Endodermal cell (in vitro differentiated cells): ENCODE measurements at regions not wholly inside any gene's neighbourhood (a gene's known extent, or its start where the extent isn't known, plus 50 kb on each side); places are given as distances from the start of the nearest gene placed in this dataset.

Experiments used
- DNase-seq: peaks from one replicate; pipeline ENCODE4 v3.0.0-alpha.2; 2017
- H3K27ac ChIP-seq: 2 replicates; pipeline ENCODE4 v1.5.1; 2013; ENCODE audit warnings: mild to moderate bottlenecking, low read depth, low read length, moderate library complexity
- H3K27me3 ChIP-seq: 2 replicates; pipeline ENCODE4 v1.6.1; 2013; ENCODE audit warnings: mild to moderate bottlenecking, low read length, moderate library complexity; ENCODE audit not compliant: insufficient read depth, control insufficient read depth, poor library complexity, severe bottlenecking
- H3K36me3 ChIP-seq: 2 replicates; pipeline ENCODE4 v1.7.0; 2013; ENCODE audit warnings: mild to moderate bottlenecking, low read length, moderate library complexity; ENCODE audit not compliant: control insufficient read depth, insufficient read depth
- H3K4me1 ChIP-seq: one replicate; pipeline ENCODE4 v1.7.0; 2013; ENCODE audit warnings: low read length; ENCODE audit not compliant: control insufficient read depth, insufficient read depth
- H3K4me3 ChIP-seq: 2 replicates; pipeline ENCODE4 v1.5.1; 2013; ENCODE audit warnings: mild to moderate bottlenecking, low read length, moderate library complexity
- H3K9ac ChIP-seq: 2 replicates; pipeline ENCODE4 v1.6.1; 2013; ENCODE audit warnings: mild to moderate bottlenecking, low read length, moderate library complexity; ENCODE audit not compliant: poor library complexity, severe bottlenecking; ENCODE audit errors: extremely low read depth
- H3K9me3 ChIP-seq: 2 replicates; pipeline ENCODE4 v1.6.1; 2013; ENCODE audit warnings: mild to moderate bottlenecking, low read length, moderate library complexity; ENCODE audit not compliant: control insufficient read depth
- H3K27ac Mint-ChIP-seq: 2 replicates; pipeline ENCODE4 v1.8.0; 2020; ENCODE audit warnings: mixed read lengths
- H3K27me3 Mint-ChIP-seq: 2 replicates; pipeline ENCODE4 v1.8.0; 2021; ENCODE audit warnings: mild to moderate bottlenecking, mixed read lengths; ENCODE audit not compliant: insufficient read depth
- H3K36me3 Mint-ChIP-seq: 2 replicates; pipeline ENCODE4 v1.8.0; 2020; ENCODE audit warnings: low read depth, mixed read lengths
- H3K4me1 Mint-ChIP-seq: 2 replicates; pipeline ENCODE4 v1.8.0; 2020; ENCODE audit warnings: mixed read lengths
- H3K4me3 Mint-ChIP-seq: 2 replicates; pipeline ENCODE4 v1.8.0; 2020; ENCODE audit warnings: mild to moderate bottlenecking, moderate library complexity, mixed read lengths
- H3K9me3 Mint-ChIP-seq: 2 replicates; pipeline ENCODE4 v1.8.0; 2020; ENCODE audit warnings: mild to moderate bottlenecking, mixed read lengths
- CTCF ChIP-seq: fragments of 200-600 bp; sonication (generic); conservative IDR thresholded peaks from 2 replicates; pipeline ENCODE4 v1.5.0; 2021; ENCODE audit warnings: antibody characterized with exemption, mild to moderate bottlenecking
- WGBS, 2 experiments: methylation state at CpG; one replicate each; pipeline versions ENCODE4 v1.1.5 to v1.1.7; 2013; ENCODE audit warnings: missing lambda C conversion rate in 2 of 2, mixed read lengths in 1 of 2; ENCODE audit not compliant: insufficient coverage in 1 of 2, insufficient read length in 1 of 2; 5-methylcytosine and 5-hydroxymethylcytosine counted together

GRCh38 chr9:126051446-126052130 is 275.0 kb upstream of the MVB12B start:
- H3K4me3 Mint-ChIP-seq, result no peak overlapping the region

GRCh38 chr9:126052791-126053190 is 273.8 kb upstream of the MVB12B start:
- no peak overlapping the region for H3K27ac Mint-ChIP-seq
- H3K27me3 Mint-ChIP-seq, result no peaks in the 10 kb centered on the region
- H3K36me3 Mint-ChIP-seq, result no peaks in the 10 kb centered on the region
- no peak overlapping the region for H3K9ac ChIP-seq
- H3K27ac ChIP-seq, result no peak overlapping the region
- WGBS, 2 experiments, result 86 to 93% methylated on average over 5 to 6 of the region's 6 CpGs
- no peak overlapping the region for H3K4me3 Mint-ChIP-seq
- no peaks in the 10 kb centered on the region for H3K4me1 ChIP-seq
- H3K27me3 ChIP-seq, result no peaks in the 10 kb centered on the region
- H3K9me3 ChIP-seq, result no peaks in the 10 kb centered on the region
- TF ChIP-seq CTCF, result no peak
- H3K4me1 Mint-ChIP-seq, result peaks cover 9% of the 10 kb centered on the region
- no peak for DNase-seq
- H3K4me3 ChIP-seq, result no peak overlapping the region
- no peaks in the 10 kb centered on the region for H3K36me3 ChIP-seq
- no peaks in the 10 kb centered on the region for H3K9me3 Mint-ChIP-seq

More at GRCh38 chr9:126051446-126052130, 275.0 kb upstream of the MVB12B start:
- Mint-ChIP-seq H3K4me1 (peaks cover 2% of the 10 kb centered on the region), H3K9me3 (no peaks in the 10 kb centered on the region), H3K36me3 (no peaks in the 10 kb centered on the region), H3K27ac (no peak overlapping the region), H3K27me3 (no peaks in the 10 kb centered on the region)
- DNase-seq, result no peak
- no peaks in the 10 kb centered on the region for H3K9me3 ChIP-seq
- 91 to 95% methylated on average over 6 to 15 of the region's 15 CpGs for WGBS, 2 experiments
- H3K27ac ChIP-seq, result no peak overlapping the region
- H3K4me1 ChIP-seq, result no peaks in the 10 kb centered on the region
- no peak overlapping the region for H3K9ac ChIP-seq
- no peaks in the 10 kb centered on the region for H3K27me3 ChIP-seq
- TF ChIP-seq CTCF, result no peak
- no peaks in the 10 kb centered on the region for H3K36me3 ChIP-seq
- no peak overlapping the region for H3K4me3 ChIP-seq

- Mint-ChIP-seq H3K27ac (no peak overlapping the region), H3K4me3 (no peak overlapping the region), H3K36me3 (no peaks in the 10 kb centered on the region), H3K27me3 (no peaks in the 10 kb centered on the region), H3K4me1 (peaks cover 17% of the 10 kb centered on the region), H3K9me3 (no peaks in the 10 kb centered on the region)
- Histone ChIP-seq H3K27ac (no peak overlapping the region), H3K36me3 (no peaks in the 10 kb centered on the region), H3K4me1 (no peaks in the 10 kb centered on the region), H3K9me3 (no peaks in the 10 kb centered on the region), H3K4me3 (no peak overlapping the region), H3K27me3 (no peaks in the 10 kb centered on the region), H3K9ac (no peak overlapping the region)
- WGBS, 2 experiments, result 77 to 88% methylated on average over 3 to 6 of the region's 6 CpGs
- DNase-seq, result no peak
- TF ChIP-seq CTCF, result no peak
These were observed 272.7 kb upstream of the MVB12B start for GRCh38 chr9:126053913-126054312.
